ENCODE measurements at regions not wholly inside any gene's neighbourhood (a gene's known extent, or its start where the extent isn't known, plus 50 kb on each side); places are given as distances from the start of the nearest gene placed in this dataset.

- H3K9me3 Mint-ChIP-seq = peaks cover 0 to 5% (median 0%) of the 10 kb centered on the region in 7 donors
- peaks cover 7 to 9% (median 8%) of the 10 kb centered on the region in 3 donors for H3K27me3 Mint-ChIP-seq (ENCODE audit: low read depth in 3 of 3)
- H3K36me3 ChIP-seq (replicated peaks in 1 of 2; ENCODE audit: control insufficient read depth in 1 of 2, insufficient read depth in 2 of 2, low read length in 2 of 2) = no peaks in the 10 kb centered on the region
- no peak overlapping the region for H3K27ac ChIP-seq (ENCODE audit: low read depth in 1 of 2, low read length in 2 of 2)
- no peak overlapping the region for H3K27ac Mint-ChIP-seq
- H3K4me3 ChIP-seq (replicated peaks in 1 of 3; ENCODE audit: low read depth in 2 of 3, low read length in 3 of 3) = no peak overlapping the region
- H3K36me3 Mint-ChIP-seq = no peaks in the 10 kb centered on the region
- no peaks in the 10 kb centered on the region for H3K79me2 ChIP-seq (ENCODE audit: insufficient read depth, low read length)
- no peaks in the 10 kb centered on the region for H4K20me1 ChIP-seq (ENCODE audit: insufficient read depth, low read length)
- no peaks in the 10 kb centered on the region for H3K9me3 ChIP-seq (replicated peaks in 1 of 2; ENCODE audit: control insufficient read depth in 1 of 2, insufficient read depth in 1 of 2, low read length in 2 of 2)
- no peaks in the 10 kb centered on the region for H3K27me3 ChIP-seq (ENCODE audit: control insufficient read depth in 2 of 2, insufficient read depth in 2 of 2, low read length in 2 of 2)
- intact Hi-C loops (cut with micrococcal nuclease) = no loop called here
- WGBS (ENCODE audit: insufficient coverage) = no CpG with 5 or more reads among the region's 3 CpGs
- H3K4me1 Mint-ChIP-seq = no peaks in the 10 kb centered on the region
- H3K4me3 Mint-ChIP-seq = no peak overlapping the region
- no peaks in the 10 kb centered on the region for H3K4me1 ChIP-seq (ENCODE audit: control insufficient read depth in 1 of 2, insufficient read depth in 2 of 2, low read length in 2 of 2)
- H3K4me2 ChIP-seq (replicated peaks; ENCODE audit: extremely low read depth, low read length, poor library complexity, severe bottlenecking) = no peak overlapping the region
- H2AFZ ChIP-seq (ENCODE audit: insufficient read depth, low read depth, low read length, poor library complexity, severe bottlenecking) = no peak overlapping the region
- no peak for TF ChIP-seq CTCF (IDR thresholded peaks at IDR 0.05)
- no peak overlapping the region for H3K9ac ChIP-seq (ENCODE audit: insufficient read depth, low read length, poor library complexity, severe bottlenecking)
- no peak for DNase-seq
Measured at GRCh38 chr9:88676644-88677043, 141.7 kb downstream of the NXNL2 start.

DNA sequence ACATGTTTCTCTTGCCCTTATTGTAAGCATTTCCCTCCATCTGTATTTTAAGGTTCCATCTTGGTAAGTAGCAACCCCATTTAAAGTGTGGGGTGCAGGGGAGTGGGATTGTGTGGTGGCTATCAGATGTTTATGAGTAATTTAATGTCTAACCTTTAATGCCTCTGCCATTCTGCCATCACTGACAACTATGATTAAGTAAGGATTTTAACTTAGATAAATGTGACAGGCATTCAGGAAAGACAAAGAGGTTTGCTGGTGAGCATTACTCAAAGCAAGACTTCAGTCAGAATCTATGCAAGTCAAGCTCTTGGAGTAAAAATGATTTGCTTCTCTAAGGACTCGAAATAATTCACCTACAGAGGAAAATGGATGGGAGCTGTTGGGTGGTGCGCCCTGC lies 143.0 kb downstream of the NXNL2 start:
- Histone ChIP-seq H3K4me1 (ENCODE audit: control insufficient read depth in 1 of 2, insufficient read depth in 2 of 2, low read length in 2 of 2) (no peaks in the 10 kb centered on the region), H3K27ac (ENCODE audit: low read depth in 1 of 2, low read length in 2 of 2) (no peak overlapping the region), H3K4me3 (replicated peaks in 1 of 3; ENCODE audit: low read depth in 2 of 3, low read length in 3 of 3) (no peak overlapping the region), H3K27me3 (ENCODE audit: control insufficient read depth in 2 of 2, insufficient read depth in 2 of 2, low read length in 2 of 2) (no peaks in the 10 kb centered on the region), H2AFZ (ENCODE audit: insufficient read depth, low read depth, low read length, poor library complexity, severe bottlenecking) (no peak overlapping the region), H3K9me3 (replicated peaks in 1 of 2; ENCODE audit: control insufficient read depth in 1 of 2, insufficient read depth in 1 of 2, low read length in 2 of 2) (no peaks in the 10 kb centered on the region), H3K79me2 (ENCODE audit: insufficient read depth, low read length) (no peaks in the 10 kb centered on the region), H3K9ac (ENCODE audit: insufficient read depth, low read length, poor library complexity, severe bottlenecking) (no peak overlapping the region), H4K20me1 (ENCODE audit: insufficient read depth, low read length) (no peaks in the 10 kb centered on the region), H3K4me2 (replicated peaks; ENCODE audit: extremely low read depth, low read length, poor library complexity, severe bottlenecking) (no peak overlapping the region), H3K36me3 (replicated peaks in 1 of 2; ENCODE audit: control insufficient read depth in 1 of 2, insufficient read depth in 2 of 2, low read length in 2 of 2) (no peaks in the 10 kb centered on the region)
- Mint-ChIP-seq H3K9me3 (peaks cover 0 to 5% (median 0%) of the 10 kb centered on the region in 7 donors), H3K4me1 (no peaks in the 10 kb centered on the region), H3K4me3 (no peak overlapping the region), H3K27me3 (ENCODE audit: low read depth in 3 of 3) (peaks cover 7 to 11% (median 9%) of the 10 kb centered on the region in 3 donors), H3K36me3 (no peaks in the 10 kb centered on the region), H3K27ac (no peak overlapping the region)
- no peak for DNase-seq
- intact Hi-C loops (cut with micrococcal nuclease) = no loop called here
- no peak for TF ChIP-seq CTCF (IDR thresholded peaks at IDR 0.05)
- WGBS (ENCODE audit: insufficient coverage) = no CpG with 5 or more reads among the region's 2 CpGs

Measured in CD14-positive monocyte (primary cell).